ENCODE measurements at regions not wholly inside any gene's neighbourhood (a gene's known extent, or its start where the extent isn't known, plus 50 kb on each side); places are given as distances from the start of the nearest gene placed in this dataset.
"Not testable (repeated sequence)": the region's sequence is repeated elsewhere in the genome, so short reads cannot be mapped to it uniquely, and the experiment has no call there.

DNA sequence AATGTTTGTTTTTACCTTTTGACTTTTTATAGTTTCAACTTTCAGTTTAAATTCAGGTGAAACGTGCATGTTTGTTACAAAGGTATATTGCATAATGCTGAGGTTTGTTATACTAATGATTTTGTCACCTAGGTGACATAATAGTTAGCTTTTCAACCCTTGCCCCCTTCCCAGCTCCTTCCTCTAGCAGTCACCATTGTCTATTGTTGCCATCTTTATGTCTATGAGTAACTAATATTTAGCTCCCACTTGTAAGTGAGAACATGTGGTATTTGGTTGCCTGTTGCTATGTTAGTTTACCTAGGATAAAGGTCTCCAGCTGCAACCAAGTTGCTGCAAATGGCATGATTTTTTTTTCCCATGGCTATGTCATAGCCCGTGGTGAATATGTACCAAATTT is 322.3 kb upstream of the SETBP1 start:
- DNase-seq: no peak

DNA sequence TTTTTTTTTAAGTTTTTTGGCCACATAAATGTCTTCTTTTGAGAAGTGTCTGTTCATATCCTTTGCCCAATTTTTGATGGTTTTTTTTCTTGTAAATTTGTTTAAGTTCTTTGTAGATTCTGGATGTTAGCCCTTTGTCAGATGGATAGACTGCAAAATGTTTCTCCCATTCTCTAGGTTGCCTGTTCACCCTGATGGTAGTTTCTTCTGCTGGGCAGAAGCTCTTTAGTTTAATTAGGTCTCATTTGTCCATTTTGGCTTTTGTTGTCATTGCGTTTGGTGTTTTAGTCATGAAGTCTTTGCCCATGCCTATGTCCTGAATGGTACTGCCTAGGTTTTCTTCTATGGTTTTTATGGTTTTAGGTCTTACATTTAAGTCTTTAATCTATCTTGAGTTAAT is 320.9 kb upstream of the SETBP1 start:
- DNase-seq: not testable (repeated sequence)

DNA sequence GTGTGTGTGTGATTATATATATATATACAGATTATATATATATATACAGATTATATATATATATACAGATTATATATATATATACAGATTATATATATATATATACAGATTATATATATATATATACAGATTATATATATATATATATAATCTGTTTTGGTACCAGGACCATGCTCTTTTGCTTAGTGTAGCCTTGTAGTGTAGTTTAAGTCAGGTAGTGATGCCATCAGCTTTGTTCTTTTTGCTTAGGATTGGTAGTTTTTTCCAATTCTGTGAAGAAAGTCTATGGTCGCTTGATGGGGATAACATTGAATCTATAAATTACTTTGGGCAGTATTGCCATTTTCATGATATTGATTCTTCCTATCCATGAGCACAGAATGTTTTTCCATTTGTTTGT is 318.5 kb upstream of the SETBP1 start:
- not testable (repeated sequence) for DNase-seq

DNA sequence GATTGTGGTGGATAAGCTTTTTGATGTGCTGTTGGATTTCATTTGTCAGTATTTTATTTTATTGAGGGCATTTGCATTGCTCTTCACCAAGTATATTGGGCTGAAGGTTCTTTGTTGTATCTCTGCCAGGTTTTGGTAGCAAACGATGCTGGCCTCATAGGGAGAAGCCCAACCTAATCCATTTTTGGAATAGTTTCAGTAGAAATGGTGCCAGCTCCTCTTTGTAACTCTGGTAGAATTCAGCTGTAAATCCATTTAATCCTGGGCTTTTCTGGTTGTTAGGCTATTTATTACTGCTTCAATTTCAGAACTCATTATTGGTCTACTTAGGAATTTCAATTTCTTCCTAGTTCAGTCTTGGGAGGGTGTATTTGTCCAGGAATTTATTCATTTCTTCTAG is 309.8 kb upstream of the SETBP1 start:
- no peak for DNase-seq

DNA sequence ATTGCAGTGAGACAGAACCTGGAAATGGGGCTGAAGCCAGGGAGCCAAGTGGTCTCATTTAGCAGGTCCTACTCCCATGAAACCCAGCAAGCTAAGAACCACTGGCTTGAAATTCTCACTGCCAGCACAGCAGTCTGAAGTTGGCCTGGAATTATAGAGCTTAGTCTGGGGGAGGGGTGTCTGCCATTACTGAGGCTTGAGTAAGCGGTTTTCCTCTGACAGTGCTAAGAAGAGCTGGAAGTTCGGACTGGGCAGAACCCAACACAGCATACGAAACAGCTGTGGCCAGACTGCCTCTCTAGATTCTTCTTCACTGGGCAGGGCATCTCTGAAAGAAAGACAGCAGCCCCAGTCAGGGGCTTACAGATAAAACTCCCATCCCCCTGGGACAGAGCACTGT is 305.7 kb upstream of the SETBP1 start:
- no peak for DNase-seq

DNA sequence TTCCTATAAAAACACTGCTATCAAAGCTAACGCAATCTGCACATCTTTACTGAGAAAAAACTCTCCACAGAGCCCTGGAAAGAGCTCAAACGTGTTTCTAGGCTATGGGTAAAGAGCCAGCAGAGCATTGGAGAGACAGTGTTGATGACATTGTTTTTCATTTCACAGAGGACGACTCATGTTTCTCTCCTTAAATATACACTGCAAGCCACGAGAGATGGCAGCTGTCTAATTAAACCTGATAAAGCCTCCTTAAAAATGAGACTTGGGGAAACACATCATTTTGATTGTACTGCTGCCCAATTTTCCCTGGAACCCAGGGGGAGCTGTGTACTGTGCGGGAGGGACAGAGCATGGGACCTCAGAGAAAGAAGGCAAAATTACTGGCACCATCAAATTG is 294.3 kb upstream of the SETBP1 start:
- no peak for DNase-seq

DNA sequence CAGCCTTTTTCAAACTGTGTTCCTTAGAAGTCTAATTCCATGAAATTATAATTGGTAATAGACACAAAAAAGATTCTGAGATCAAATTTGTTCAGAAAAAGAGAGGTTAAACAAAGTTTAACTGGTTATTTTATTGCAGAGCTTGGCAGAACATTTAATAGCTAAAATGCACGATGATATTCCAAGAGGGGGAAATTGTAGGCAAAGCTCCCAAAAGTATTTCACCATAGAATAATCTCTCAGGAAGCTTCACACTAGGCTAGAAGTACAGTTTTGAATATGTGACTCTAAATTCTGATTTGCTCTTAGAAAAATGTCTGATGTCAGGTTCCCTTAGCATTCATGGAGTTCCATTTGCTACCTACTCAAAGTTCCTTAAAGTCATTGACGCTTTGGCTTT is 292.4 kb upstream of the SETBP1 start:
- no peak for DNase-seq

DNA sequence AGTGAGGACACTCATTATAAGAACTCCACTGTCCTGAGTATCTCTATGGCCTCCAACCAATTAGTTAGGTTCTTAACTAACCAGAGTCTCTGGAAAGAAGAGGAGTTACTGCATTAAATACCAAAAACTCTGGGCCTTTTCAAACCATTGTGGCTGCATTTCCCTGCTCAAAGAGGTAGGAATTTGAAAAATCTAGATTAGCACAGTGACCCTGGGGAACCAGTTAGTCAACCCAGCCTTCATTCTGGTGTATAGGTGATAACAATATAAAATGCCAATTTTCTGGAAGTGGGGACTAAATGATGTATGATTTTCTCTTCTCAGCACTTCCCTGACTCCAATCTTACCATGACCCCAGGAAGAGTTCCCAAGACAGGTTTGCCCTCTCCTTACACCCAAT is 287.8 kb upstream of the SETBP1 start:
- no peak for DNase-seq

DNA sequence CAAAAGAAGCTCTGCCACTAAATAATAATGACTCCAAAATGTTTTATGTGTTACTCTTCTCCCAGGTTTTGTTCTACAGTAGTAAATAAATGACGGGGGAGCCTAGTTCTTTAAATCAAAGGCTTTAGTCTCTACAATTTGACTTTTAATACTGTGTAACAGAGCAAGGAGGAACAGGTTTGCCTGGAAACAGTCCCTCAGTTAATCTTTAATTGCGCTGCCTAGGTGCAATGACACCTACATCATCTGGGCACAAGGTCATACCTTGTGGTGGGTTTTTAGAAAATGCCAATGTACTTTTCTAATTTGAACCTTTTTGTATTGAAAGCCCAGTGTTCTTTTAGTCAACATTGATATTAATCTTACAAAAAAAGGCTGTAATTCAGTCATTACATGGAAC is 287.3 kb upstream of the SETBP1 start:
- DNase-seq: no peak

DNA sequence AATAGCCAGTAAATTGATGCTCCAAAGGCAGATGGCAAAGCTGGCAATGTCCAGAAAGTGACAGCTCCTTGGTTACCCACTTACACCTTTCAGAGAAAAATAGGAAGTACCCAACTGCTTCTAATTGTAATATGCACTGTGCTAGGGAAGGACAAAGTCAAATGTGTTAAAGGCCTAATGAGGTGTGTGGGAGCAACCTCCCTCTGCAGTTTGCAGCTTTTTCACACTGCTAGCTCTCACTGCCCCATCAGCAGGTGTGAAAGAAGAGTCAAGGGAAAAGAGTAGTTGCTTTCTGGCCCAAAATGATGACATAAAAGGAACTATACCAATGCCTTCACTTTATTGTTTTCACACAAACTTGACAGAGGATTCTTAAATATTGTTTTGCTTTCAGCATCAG is 284.1 kb upstream of the SETBP1 start:
- DNase-seq: no peak

DNA sequence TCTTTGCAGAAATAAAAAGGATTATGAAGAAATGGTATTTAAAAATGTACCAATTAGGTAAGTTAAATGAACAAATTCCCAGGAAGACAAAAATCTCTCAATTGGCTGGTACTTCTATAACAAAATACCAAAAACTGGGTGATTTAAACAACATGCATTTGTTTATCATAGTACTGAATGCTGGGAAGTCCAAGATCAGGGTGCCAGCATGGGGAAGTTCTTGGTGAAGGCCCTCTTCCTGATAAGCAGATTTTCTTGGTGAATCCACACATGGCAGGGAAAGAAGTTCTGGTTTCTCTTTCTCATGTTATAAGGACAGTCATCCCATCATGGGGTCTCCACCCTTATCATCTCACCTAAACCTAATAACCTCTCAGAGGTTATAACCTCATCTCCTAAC is 271.6 kb upstream of the SETBP1 start:
- DNase-seq: no peak

DNA sequence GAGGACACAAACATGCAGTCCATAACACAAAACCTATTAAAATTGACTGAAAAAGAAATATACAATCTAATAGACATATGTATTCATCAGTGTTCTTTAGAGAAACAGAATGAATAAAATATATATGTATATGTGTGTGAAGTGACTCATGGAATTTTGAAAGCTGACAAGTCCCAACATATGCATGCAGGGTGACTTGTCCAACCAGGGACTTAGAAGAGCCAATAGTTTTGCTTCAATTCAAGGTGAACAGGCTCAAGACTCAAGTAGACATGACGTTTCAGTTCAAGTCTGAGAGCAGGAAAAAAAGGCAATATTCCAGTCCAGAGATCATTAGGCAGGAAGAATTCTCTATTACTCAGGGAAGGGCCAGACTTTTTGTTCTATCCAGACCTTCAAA is 271.2 kb upstream of the SETBP1 start:
- no peak for DNase-seq

DNA sequence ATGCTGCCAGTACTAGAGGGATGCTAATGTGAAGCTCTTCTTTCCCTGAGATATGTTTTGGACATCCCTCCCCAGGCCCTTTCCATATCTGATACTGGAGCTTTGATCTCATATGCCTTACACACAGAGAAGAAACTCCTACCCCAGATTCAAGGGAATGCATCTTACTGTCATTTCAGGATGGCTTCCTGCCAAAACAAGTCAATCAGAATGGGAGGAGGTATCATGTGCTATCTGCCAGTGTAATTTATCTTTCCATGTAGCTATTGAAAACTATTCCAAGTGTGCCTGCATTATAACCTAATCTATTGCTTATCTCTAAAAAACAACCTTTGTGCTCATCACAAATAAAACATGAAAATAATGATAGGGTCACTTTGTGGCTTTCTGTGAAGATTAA is 269.9 kb upstream of the SETBP1 start:
- DNase-seq: no peak

DNA sequence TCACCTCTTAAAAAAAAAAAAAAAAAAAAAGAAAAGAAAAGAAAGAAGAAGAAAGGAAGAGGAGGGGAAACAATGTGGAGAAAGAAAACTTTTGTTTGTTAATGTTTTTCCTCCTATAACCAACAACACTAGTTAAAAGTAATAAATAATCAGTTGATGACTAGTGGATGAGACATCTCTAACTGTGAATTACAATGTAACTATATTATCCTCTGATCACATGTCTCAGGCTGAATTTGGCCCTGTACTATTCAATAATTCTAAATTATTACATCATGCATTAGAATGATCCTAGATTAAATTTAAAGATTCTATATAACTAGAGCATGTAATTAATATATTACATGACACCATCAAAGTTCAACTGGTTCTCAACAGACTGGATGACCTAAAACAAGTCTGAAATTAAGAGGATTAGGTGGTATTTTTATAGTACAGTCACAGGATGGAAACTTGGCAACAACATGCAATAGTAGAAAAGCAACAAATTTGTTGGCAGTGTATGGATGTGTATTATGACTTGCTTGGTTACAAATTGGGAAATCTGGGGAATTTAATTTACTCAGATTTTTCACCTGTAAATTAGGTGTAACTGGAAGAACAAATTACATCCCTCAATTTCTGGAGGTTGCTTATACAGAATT is 269.3 kb upstream of the SETBP1 start:
- no peak for DNase-seq

DNA sequence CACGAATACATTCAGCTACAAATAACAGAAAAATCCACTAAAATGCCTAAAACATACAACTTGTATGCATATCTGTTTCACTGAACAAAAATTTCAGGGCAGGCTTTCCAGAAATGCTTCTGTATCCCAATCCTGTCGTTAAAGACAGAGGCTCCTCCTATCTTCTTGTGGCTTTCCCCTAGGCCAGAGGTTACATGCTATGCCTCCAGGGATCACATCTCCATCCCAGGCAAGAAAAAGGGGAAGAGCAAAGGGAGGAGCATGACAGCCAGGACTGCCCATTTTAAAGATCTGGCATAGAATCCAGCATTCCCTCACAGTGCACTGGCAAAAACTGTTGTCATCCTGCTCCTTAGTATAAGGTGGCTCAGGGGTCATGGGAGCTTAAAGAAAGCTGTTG is 268.7 kb upstream of the SETBP1 start:
- no peak for DNase-seq

DNA sequence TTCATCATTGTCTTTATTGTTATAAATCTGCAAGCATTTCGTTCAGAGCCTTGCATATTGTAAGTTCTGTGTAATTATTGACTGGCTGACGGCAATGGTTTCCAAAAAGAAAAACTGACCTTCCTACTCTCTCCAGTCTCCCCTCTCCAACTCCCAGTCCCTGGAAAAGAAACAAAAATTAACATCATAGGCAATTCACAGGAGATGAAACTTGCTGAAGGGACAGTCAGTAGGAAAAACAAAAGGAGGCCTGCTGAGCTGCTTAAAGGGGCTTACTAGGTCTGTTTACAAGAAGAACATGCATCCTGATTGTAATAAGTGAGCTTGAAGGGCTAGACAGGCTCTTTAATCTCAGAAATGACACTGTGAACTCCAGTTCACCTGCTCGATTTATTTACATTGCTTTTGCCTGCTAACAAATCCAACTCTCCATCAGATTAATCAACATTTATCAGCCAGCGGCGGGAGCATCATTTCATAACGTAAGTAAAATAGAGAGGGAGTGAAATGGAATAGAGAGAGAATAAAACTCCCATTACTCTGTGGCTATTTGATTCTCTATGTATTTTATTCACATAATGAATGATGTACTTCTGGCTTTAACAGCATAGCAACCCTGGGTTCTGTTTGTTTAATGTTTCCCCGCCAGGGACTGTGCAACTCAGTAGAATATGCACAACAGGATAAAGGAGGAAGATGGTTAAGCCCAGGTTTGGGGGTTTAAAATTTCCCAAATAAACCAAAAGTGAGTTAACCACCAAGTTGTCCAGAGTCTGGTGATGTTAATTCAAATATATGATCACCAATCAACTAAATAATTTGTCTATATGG is 256.7 kb upstream of the SETBP1 start:
- DNase-seq: no peak

DNA sequence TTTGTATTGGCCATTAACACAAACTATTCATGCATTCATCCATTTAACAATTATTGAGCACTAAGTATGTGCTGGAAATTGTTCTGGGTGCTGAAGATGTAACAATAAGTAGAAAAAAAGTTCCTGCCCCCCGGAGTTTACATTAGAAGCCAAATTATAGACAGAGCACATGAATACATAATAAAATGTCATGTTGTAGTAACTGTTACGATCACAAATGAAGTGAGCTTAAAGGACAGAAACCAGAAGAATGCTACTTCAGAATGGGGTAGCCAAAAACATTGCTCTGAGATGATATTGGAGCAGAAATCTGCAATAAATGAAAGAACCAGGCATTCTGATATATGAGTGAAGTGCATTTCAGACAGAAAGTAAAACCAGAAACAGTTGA is 256.0 kb upstream of the SETBP1 start:
- DNase-seq: no peak

DNA sequence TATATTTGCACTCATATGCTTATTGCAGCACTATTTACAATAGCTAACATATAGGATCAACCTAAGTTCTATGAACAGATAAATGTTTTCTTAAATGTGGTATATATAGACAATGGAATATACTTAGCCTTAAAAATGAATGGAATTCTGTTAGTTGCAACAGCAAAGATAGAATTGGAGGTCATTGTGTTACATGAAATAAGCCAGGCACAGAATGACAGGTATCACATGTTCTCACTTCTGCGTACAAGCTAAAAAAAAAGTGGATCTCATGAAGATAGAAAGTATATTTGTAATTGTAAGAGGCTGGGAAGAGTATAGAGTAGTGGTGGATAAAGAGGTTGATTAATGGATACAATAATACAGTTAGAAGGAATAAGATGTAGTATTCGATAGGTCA is 255.5 kb upstream of the SETBP1 start:
- no peak for DNase-seq

DNA sequence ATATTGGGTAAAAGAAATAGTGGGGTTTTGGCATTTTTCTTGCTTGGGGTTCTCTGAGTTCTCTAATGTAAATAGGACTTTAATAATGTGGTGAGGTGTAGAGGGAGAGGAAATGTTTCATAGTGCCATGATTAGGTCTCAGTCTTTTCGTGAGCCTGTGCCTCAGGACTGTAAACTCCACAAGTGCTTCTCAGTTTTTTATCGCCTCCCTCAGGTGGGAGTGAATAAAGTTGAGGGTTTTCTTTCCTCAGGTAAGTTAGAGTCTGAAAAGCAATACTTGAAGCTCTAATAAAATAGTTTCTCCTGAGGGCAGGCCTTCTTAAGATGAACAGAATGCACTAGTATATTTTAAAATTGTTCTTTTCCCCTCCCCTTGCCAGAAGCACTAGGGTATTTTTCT is 243.1 kb upstream of the SETBP1 start:
- DNase-seq: no peak

DNA sequence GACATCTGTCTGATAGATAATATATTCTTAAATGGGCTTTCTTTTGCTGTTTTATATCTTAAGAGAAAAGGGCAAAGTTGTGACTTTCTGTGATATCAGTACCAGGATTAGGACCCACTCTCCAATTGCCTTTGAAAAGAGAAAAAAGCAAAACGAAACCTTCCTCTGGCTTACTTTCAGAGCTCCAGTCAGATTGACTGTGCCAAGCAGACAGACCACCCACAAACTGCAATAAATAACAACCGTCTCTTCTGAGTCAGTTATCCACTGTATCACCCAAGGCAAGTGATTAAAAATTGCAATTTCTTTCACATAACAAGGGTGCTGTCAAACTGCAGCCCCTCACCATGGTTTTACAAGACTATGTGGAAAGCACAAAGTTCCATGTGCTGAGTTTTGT is 230.5 kb upstream of the SETBP1 start:
- no peak for DNase-seq

DNA sequence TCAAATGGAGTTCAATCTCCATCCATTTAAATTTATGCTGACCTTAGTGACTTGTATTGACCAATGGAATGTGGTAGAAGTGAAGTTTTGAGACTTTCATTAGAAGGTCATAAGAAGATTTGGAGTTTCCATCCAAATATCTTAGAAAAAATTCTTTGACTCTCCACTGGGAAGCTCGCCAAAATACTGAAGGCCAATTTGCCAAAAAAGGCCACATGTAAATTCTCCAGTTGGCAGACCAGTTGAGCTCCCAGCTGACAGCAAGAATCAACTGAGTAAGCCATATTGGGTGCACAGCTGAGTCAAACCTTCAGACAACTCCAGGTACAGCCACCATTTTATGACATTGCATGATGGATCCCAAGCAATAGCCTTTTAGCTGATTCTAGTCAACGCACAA is 228.3 kb upstream of the SETBP1 start:
- DNase-seq: no peak

DNA sequence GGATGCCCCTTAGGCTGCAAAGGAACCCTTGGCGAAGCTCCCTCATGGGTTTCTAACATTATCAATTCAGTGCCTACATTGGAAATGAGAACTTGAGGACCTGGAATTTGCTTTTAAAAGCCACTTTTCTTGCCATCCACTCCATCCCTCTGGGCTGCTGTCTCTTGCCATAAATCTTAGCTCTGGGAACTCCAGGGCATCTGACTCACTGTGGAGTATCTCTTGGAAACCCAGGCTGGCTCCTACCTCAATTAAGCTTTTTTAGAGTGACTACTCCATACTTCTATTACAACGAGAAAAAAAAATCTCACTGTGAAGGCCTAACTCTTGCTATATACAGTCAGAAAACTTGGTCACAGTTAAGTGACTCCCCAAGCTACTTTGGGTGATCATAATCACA is 227.2 kb upstream of the SETBP1 start:
- no peak for DNase-seq

DNA sequence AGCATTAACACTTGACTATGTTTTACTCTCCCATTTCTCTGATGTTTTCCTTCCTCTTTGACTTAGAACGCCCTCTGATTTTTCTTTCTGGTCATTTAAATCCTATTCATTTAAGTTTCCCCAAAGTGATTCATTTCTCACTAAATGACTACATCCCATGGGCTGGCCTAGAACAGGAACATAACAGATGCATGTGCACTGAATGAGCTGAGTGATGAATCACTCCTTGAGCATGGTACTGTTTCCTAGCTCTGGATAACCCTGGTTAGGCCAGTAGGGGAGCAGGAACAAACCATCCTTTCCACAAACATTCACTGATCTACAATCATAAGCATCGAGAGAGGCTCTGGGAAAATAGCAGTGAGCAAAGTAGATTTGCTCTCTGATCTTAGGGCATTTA is 221.9 kb upstream of the SETBP1 start:
- DNase-seq: peak; percentile 13 to 34

DNA sequence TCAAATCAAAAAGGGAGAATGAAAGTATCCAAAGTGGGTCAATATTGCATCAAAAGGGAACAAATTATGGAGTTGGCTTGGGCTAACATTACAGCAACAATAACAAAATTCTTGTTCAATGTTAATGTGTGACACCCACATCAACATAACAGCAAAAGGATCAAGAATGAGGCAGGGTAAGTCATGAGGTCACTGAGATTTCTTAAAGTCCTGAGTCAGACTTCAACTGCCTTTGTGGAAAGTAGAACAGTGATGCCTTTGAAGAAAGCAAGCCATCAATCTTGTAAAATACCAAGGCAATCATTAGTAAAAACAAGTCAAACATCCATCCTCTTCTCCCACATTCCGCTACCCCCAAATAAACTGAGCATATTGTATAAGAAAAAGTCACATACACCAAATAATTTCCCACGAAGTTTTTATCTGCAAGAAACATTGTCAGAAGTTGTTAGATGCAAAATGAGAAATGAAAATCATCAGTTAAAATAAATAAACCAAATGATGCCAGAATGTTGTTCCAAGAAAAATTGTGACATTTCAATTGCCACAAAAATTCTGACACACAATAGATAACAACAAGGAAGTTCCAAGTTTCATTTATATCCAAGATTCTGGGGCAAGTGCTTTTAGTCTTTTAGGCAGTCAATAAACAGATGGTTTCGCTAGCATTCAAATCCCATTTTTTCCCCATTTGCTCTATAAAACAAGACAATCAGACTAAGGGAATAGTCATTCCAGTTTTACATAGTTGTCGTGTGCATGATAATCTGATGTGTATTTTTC is 216.1 kb upstream of the SETBP1 start:
- peak in 1 of 2 donors; percentile 18 for DNase-seq

Data from inflammatory macrophage (primary cell).